Amygdala (tissue), 56 donors: ENCODE measurements at regions not wholly inside any gene's neighbourhood (a gene's known extent, or its start where the extent isn't known, plus 50 kb on each side); places are given as distances from the start of the nearest gene placed in this dataset.
"Not testable (repeated sequence)": the region's sequence is repeated elsewhere in the genome, so short reads cannot be mapped to it uniquely, and the experiment has no call there.

Source experiments
- DNase-seq, 56 donors: peaks; one replicate each; lab custom pipeline; 2025; lab: John Stamatoyannopoulos, UW

DNA sequence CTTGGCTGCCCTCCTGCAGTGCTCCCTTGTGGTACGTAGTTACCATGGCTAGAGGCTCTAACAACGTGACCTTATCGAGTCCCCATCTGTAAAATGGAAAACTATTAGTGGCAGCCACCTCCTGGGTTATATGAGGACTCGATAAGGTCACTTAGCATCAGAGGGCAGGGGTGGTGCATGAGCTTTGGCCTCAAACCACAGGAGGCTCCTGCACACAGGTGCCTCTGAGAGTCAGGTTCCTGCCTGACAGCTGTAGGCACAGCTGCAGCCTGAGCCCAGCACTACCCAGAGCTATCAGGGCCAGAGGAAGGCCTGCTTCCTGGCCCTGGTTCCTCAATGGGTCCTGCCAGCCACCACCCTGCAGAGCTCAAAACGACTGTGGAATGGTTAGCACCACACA is 57.2 kb upstream of the SEC14L1 start:
- DNase-seq, result no peak

DNA sequence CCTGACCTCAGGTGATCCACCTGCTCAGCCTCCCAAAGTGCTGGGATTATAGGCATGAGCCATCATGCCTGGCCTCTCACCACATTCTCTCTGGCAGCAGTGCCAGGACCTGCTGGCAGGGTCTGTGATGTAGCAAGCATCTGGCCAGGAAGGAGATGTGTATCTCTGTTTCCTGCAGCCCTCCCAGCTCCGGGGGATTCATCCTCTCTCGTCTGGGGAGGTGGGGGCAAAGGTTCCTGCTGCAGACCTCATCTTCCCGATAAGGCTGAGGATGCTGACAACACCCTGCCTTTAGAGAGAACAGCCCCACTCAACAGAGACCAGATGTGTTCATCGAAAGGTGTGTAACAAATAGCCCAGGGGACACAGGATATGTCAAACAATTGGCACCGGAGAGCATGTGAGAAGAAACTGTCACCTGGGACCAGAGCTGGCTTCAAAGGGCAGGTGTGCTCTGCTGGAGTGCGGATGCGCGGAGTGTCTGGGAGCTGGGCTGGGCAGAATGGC is 54.8 kb upstream of the SEC14L1 start:
- DNase-seq, result no peak

DNA sequence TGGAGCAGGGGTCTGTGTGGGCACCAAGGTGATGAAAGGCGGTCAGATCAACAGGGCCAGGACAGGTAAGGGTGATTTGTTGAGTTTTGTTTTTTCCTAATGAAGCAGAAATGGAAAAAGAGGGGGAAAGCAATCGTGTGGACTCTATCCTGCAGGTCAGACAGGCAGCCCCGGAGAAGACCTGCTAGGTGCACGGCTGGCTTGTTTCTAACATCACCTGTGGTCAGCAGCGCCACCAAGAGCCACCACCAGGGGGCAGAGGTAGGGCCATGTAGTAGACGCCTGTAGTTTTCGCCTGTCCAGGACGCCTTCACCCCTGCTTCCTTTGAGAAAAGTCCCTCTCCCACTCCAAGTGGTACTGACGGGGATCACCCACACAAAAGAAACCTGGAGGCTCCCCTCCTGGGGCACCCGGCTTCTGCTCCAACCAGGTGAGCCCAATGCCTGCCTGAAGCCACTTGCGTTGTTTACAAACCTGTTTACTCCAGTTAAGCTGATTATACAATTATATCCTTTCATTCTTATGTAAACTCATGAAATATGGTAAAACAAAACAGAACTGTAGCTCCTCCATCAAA is 54.2 kb upstream of the SEC14L1 start:
- DNase-seq, result peak in 50 of 56 donors; percentile 4 to 82 (median 44)

DNA sequence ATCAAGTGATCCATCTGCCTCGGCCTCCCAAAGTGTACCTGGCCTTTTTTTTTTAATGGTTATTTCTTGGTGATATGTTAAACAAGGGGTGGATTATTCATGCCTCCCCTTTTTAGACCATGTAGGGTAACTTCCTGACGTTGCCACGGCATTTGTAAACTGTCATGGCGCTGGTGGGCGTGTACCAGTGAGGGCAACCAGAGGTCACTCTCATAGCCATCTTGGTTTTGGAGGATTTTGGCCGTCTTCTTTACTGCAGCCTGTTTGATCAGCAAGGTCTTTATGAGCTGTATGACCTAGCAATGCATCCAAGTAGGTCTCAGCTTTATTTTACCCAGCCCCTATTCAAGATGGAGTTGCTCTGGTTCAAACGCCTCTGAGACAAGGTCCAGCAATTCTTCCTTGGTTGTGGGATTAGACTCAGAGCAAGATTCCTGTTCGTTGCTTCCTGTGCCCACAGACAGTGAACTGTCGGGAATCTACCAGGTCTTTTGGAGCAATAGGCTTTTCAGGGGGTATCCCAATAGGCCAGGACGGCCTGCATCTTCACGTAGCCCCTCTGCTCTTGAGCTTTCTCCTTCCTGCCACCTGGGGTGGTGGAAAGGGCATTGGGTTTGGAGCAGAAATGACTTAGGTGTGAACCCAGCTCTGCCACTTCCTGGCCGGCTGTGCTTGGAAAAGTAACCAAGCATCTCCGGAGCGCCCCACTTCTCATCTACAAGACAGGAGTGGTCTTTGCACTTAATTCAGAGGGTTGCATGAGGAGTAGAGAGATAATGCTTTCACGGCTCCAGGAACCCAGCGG is 52.9 kb upstream of the SEC14L1 start:
- no peak for DNase-seq

GRCh38 chr17:77088455-77089123 is 52.2 kb upstream of the SEC14L1 start:
- DNase-seq, result peak; percentile 46 to 97 (median 86)

DNA sequence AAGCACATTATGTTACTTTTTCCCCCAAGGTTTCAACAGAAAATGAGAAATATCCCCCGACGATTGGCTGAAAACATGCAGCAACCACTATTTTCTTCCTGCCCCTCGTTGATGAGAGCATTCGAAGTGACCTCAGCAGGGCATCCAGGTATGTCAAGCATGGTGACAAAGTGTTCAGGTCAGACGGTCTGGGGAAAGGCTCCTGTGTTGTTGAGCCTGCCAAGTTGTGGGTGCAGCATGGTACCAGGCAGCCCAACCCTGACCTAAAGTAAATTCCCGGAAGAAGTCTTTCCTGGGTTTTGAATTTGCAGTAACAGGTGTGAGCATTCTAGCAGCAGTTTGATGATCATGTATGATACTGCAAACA is 51.7 kb upstream of the SEC14L1 start:
- DNase-seq, result no peak

DNA sequence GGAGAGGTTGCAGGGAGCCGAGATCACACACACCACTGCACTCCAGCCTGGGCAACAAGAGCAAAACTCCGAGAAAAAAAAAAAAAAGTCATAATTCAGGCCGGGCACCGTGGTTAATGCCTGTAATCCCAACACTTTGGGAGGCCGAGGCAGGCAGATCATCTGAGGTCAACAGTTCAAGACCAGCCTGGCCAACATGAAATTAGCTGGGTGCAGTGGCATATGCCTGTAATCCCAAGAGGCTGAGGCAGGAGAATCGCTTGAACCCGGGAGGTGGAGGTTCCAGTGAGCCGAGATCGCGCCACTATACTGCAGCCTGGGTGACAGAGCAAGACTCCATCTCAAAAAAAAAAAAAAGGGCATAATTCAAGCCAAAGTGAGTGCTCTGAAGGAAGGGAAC is 50.8 kb upstream of the SEC14L1 start:
- not testable (repeated sequence) for DNase-seq

DNA sequence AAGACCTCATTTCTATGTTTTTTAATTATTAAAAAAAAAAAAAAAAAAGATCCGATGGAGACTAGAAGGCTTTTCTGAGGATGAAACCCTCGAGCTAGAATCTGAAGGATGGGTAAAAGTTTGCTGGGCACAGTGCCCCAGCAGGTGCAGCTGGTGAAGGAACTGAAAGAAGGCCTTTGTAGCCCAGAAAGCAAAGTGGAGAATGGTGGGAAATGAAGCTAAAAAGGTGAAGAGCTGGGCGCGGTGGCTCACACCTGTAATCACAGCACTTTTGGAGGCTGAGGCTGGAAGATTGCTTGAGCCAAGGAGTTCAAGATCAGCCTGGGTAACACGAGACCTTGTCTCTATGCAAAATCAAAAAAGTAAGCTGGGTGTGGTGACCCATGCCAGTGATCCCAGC is 50.3 kb upstream of the SEC14L1 start:
- DNase-seq, result no peak
